ENCODE measurements at regions not wholly inside any gene's neighbourhood (a gene's known extent, or its start where the extent isn't known, plus 50 kb on each side); places are given as distances from the start of the nearest gene placed in this dataset.
"Not testable (repeated sequence)": the region's sequence is repeated elsewhere in the genome, so short reads cannot be mapped to it uniquely, and the experiment has no call there.

- DNase-seq (ENCODE audit: low read depth in 2 of 2), result no peak
Observed at GRCh38 chr10:62655337-62655994, 149.1 kb upstream of the ADO start.

- no peak for DNase-seq (ENCODE audit: low read depth in 2 of 2)
Observed at GRCh38 chr10:62657244-62657835, 147.2 kb upstream of the ADO start.

GRCh38 chr10:62658516-62658915 is 146.0 kb upstream of the ADO start:
- DNase-seq (ENCODE audit: low read depth in 2 of 2), result no peak

- no peak for DNase-seq (ENCODE audit: low read depth in 2 of 2)
Observed at GRCh38 chr10:62661143-62661542, 143.4 kb upstream of the ADO start.

GRCh38 chr10:62662486-62662885 is 142.0 kb upstream of the ADO start:
- DNase-seq (ENCODE audit: low read depth in 2 of 2), result no peak

GRCh38 chr10:62665771-62666170 is 138.7 kb upstream of the ADO start:
- DNase-seq (ENCODE audit: low read depth in 2 of 2), result no peak

DNA sequence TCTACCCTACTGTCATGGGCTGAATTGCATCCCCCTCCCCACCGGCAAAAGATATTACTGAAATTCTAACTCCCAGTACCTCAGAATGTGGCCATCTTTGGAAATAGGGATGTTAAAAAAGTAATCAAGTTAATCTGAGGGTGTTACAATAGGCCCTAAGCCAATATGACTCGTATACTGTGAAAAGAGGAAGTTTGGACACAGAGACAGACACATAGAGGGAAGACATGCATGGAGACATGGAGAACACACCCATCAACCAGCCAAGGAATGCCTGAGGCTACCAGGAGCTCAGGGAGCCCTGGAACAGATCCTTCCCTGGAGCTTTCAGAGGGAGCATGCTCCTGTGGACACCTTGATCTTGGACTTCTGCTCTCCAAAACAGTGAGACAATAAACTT is 138.2 kb upstream of the ADO start:
- no peak for DNase-seq (ENCODE audit: low read depth in 2 of 2)

GRCh38 chr10:62669341-62669740 is 135.2 kb upstream of the ADO start:
- no peak for DNase-seq (ENCODE audit: low read depth in 2 of 2)

GRCh38 chr10:62671104-62671503 is 133.4 kb upstream of the ADO start:
- DNase-seq (ENCODE audit: low read depth in 2 of 2), result no peak

- peak; percentile 62 to 76 for DNase-seq (ENCODE audit: low read depth in 2 of 2)
Observed at GRCh38 chr10:62681211-62681940, 123.1 kb upstream of the ADO start.

GRCh38 chr10:62684911-62685310 is 119.6 kb upstream of the ADO start:
- no peak for DNase-seq (ENCODE audit: low read depth in 2 of 2)

- no peak for DNase-seq (ENCODE audit: low read depth in 2 of 2)
Observed at GRCh38 chr10:62687230-62687748, 117.2 kb upstream of the ADO start.

GRCh38 chr10:62688971-62689700 is 115.4 kb upstream of the ADO start:
- no peak for DNase-seq (ENCODE audit: low read depth in 2 of 2)

GRCh38 chr10:62689712-62690111 is 114.8 kb upstream of the ADO start:
- DNase-seq (ENCODE audit: low read depth in 2 of 2), result no peak

- no peak for DNase-seq (ENCODE audit: low read depth in 2 of 2)
Observed at GRCh38 chr10:62690703-62691102, 113.8 kb upstream of the ADO start.

DNA sequence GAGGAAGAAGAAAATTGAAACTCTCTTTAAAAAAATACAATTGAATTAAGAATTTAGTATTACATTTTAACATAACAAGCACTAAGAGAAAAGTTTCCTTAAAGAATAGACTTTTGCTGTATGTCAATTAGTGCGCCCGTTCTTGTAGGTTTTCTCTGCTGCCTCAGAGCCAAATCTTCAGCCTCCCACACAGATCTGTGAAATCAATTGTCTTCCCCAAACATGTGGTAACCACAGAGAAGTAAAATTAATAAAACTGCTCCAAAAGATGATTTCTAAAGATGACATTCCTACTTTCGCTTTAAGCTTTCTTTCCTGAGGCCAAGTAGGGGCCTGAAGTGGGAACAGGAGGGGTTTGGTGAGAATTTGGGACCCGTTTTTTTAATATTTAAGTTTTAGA is 113.2 kb upstream of the ADO start:
- DNase-seq (ENCODE audit: low read depth in 2 of 2), result no peak

DNA sequence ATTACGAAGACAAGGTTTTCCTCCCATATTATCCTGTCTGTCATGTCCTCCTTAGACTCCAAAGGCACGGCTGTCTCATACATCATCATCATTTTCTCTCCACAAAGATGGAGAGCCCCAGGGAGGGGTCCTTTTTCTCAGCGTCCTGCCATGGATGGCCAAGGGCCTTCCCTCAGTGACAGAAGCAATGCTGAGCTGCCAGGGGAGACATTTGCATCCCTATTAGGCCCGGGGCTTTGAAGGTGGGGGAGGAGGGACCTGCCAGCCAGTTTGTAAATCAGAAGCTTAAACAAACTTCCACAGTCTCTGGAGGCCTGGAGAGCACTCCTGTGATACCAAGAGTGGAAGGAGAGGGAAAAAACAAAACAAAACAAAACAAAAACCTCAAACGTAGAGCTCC is 112.4 kb upstream of the ADO start:
- no peak for DNase-seq (ENCODE audit: low read depth in 2 of 2)

DNA sequence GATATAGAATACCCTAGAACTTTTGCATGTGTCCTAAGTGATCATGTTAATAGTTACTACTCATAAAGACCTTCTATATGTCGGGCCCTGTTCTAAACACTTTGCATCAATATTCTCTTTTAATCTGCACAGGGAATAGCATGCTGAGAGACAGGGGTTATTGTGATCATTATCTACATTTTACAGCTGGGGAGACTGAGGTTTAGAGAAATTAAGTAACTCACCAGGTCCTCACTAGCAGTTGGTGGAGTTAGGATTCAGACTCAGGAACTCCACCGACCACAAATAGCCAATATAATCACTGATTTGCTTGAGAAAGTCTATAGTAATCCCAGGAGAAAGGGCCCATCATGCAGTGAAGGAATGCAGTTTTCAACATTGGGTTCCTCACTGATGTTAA is 111.2 kb upstream of the ADO start:
- DNase-seq (ENCODE audit: low read depth in 2 of 2), result no peak

DNA sequence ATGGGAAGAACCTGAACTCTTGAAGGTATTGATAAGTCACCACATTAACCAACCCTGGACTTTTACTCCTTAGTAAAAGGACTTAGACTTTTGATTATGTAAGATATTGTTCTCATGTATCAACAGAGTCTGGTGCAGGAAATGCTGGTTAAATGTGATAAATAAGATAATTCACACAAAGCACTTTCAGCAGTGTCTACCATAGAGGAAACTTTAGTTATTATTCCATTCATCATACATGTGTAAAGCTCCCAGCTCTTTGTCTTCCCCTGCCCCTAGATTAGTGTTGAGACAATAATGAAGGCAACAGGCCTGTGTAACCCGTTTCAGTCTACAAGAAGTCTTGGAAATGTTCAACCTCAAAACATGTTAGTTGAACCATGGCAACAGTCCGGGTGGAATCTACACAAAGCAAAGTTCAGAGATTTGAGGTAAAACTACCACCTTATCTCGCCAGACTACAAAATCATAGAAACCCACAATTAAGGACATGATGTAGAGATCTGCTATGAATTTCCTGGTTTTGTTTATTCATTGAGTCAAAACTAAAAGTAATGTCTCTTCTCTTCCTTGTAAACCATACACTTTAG is 109.9 kb upstream of the ADO start:
- DNase-seq (ENCODE audit: low read depth in 2 of 2), result no peak

- no peak for DNase-seq (ENCODE audit: low read depth in 2 of 2)
Observed at GRCh38 chr10:62696798-62697197, 107.7 kb upstream of the ADO start.

DNA sequence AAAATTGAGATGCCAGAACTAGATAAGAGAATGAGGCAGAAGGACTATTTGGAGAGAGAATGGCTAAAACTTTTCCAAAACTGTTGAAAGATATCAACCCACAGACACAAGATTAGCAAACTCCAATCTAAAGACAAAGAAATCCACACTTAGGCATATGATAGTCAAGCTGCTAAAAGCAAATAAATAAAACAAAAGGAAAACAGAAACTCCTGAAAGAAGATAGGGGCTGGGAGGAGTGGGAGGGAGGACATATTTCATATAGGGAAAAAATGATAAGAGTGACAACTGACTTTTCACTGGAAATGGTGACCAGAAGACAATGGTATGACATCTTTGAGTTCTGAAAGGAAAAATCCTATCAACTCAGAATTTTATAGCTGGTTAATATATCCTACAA is 105.4 kb upstream of the ADO start:
- no peak for DNase-seq (ENCODE audit: low read depth in 2 of 2)

- not testable (repeated sequence) for DNase-seq (ENCODE audit: low read depth in 2 of 2)
Observed at GRCh38 chr10:62704121-62704520, 100.4 kb upstream of the ADO start.

Data from stimulated activated CD4-positive, alpha-beta T cell treated with anti-CD3 and anti-CD28 coated beads, Interleukin-12 subunit alpha, Interleukin-12 subunit beta, amount 100 ng/mL, for 24 hours (primary cell).